Mesodermal cell (in vitro differentiated cells): ENCODE measurements at regions not wholly inside any gene's neighbourhood (a gene's known extent, or its start where the extent isn't known, plus 50 kb on each side); places are given as distances from the start of the nearest gene placed in this dataset.

Experiments
- H3K27ac ChIP-seq: 2 replicates; pipeline ENCODE4 v1.7.0; 2013; ENCODE audit warnings: mild to moderate bottlenecking, low read depth, low read length, moderate library complexity; ENCODE audit not compliant: severe bottlenecking
- H3K36me3 ChIP-seq: 2 replicates; pipeline ENCODE4 v1.7.1; 2013; ENCODE audit warnings: mild to moderate bottlenecking, low read length, moderate library complexity; ENCODE audit not compliant: control insufficient read depth, insufficient read depth
- H3K4me1 ChIP-seq: one replicate; pipeline ENCODE4 v1.7.1; 2013; ENCODE audit warnings: mild to moderate bottlenecking, low read length; ENCODE audit not compliant: insufficient read depth, control insufficient read depth, poor library complexity, severe bottlenecking
- H3K4me3 ChIP-seq: 2 replicates; pipeline ENCODE4 v1.7.0; 2013; ENCODE audit warnings: low read length, control low read depth, mild to moderate bottlenecking; ENCODE audit not compliant: insufficient read depth, poor library complexity, severe bottlenecking; ENCODE audit errors: extremely low read depth
- H3K9me3 ChIP-seq: 2 replicates; pipeline ENCODE4 v1.7.1; 2013; ENCODE audit warnings: mild to moderate bottlenecking, low read length, moderate library complexity; ENCODE audit not compliant: control insufficient read depth
- WGBS, 2 experiments: methylation state at CpG; one replicate each; pipeline ENCODE4 v1.1.5; 2013; ENCODE audit warnings: missing lambda C conversion rate in 2 of 2; ENCODE audit not compliant: insufficient coverage in 2 of 2; 5-methylcytosine and 5-hydroxymethylcytosine counted together

- Histone ChIP-seq H3K36me3 (no peaks in the 10 kb centered on the region), H3K27ac (no peak overlapping the region), H3K4me3 (no peak overlapping the region), H3K4me1 (no peaks in the 10 kb centered on the region), H3K9me3 (no peaks in the 10 kb centered on the region)
- WGBS, 2 experiments, result 57 to 100% methylated on average over 1 of the region's 5 CpGs
Observed at GRCh38 chr11:19352072-19352770, 111.5 kb upstream of the E2F8 start.

DNA sequence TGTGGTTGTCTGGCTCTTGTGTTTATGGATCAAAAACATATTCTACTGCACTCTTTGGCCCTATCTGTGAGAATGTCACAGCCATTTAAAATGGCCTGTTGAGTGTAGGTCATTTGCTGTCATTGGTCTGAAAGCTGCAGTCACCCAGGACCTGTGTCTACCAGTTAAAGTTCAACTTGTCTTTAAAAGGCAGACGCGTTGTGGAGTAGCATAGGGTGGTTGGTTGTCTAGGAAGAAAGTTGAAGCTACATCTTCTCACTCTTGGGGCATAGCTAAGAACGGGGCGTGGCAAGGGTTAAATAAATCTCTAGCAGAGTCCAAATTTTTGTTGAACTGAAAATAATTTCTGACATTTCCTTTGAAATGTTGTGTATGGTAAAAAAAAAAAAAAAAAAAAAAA is 110.7 kb upstream of the E2F8 start:
- no peak overlapping the region for H3K27ac ChIP-seq
- H3K36me3 ChIP-seq, result no peaks in the 10 kb centered on the region
- no peaks in the 10 kb centered on the region for H3K4me1 ChIP-seq
- H3K4me3 ChIP-seq, result no peak overlapping the region
- H3K9me3 ChIP-seq, result no peaks in the 10 kb centered on the region
- 86 to 100% methylated on average over 4 of the region's 4 CpGs for WGBS, 2 experiments

GRCh38 chr11:19350160-19350559 is 109.4 kb upstream of the E2F8 start:
- 84 to 90% methylated on average over 7 to 11 of the region's 11 CpGs for whole genome bisulfite sequencing, 2 experiments
- Histone ChIP-seq H3K4me3 (no peak overlapping the region), H3K27ac (no peak overlapping the region), H3K36me3 (no peaks in the 10 kb centered on the region), H3K4me1 (peaks cover 2% of the 10 kb centered on the region), H3K9me3 (no peaks in the 10 kb centered on the region)

DNA sequence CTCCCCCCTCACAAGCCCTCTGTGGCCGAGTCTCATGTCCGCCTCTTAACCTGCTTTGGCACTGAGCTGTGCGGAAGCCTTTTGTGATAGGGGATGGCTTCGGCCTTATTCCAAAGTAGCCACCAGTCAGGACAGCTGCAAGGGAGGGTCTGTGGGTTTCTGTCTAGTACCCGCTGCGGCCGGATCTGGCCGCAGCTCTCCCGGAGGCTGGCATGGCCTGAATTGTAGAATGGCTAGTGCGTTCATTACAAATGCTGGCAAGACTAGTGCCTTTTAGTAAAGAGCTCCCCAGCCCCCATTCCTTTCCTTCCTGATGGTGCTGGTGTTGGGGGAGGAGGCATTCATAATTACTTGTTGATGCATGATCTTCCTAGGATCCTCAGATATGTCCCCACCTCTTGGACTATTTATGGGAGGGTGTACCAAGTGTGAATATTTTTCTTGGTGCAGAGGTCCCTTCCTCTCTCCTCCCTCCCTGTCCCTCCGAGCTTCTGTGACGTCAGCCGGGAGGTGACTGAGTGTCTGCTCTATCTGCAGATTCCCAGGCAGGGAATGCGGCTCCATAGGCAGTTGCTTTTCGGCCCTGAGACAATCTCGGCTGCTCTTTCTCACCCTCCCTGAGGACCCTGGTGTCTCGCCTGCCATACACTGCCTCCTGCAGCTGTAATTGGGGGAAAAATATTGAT is 108.7 kb upstream of the E2F8 start:
- WGBS, 2 experiments, result 76 to 77% methylated on average over 12 to 13 of the region's 17 CpGs
- Histone ChIP-seq H3K27ac (no peak overlapping the region), H3K4me3 (no peak overlapping the region), H3K36me3 (no peaks in the 10 kb centered on the region), H3K4me1 (peaks cover 3% of the 10 kb centered on the region), H3K9me3 (no peaks in the 10 kb centered on the region)

DNA sequence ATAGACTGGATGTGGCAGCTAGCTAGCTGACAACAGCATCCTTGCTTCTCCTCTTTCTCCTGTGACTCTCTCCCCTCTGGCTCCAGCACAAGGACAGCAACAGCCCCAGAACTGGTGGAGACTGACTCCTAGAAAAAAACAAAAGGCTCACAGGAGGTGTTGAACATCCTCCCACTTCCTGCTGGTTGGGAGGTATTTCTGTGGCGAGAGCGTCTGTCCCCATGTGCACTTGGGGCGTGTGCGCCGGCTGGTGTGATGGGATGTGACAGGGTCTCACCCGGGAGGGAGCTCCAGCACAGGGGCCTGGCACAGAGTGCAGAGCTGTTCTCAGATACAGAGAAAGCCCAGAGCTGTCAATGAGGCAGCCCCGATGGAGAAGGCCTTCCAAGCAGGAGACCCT is 107.2 kb upstream of the E2F8 start:
- 77 to 83% methylated on average over 4 to 5 of the region's 7 CpGs for WGBS, 2 experiments
- H3K9me3 ChIP-seq, result no peaks in the 10 kb centered on the region
- no peaks in the 10 kb centered on the region for H3K36me3 ChIP-seq
- no peak overlapping the region for H3K4me3 ChIP-seq
- peaks cover 3% of the 10 kb centered on the region for H3K4me1 ChIP-seq
- no peak overlapping the region for H3K27ac ChIP-seq

- H3K27ac ChIP-seq, result no peak overlapping the region
- no peaks in the 10 kb centered on the region for H3K36me3 ChIP-seq
- peaks cover 3% of the 10 kb centered on the region for H3K4me1 ChIP-seq
- no peaks in the 10 kb centered on the region for H3K9me3 ChIP-seq
- H3K4me3 ChIP-seq, result peak overlapping the region; percentile 25
- WGBS, 2 experiments, result 5 to 6% methylated on average over 45 to 48 of the region's 54 CpGs
Observed at GRCh38 chr11:19345848-19346681, 105.3 kb upstream of the E2F8 start.

GRCh38 chr11:19345519-19345847 is 104.7 kb upstream of the E2F8 start:
- no peaks in the 10 kb centered on the region for H3K9me3 ChIP-seq
- peak overlapping the region; percentile 25 for H3K4me3 ChIP-seq
- peaks cover 3% of the 10 kb centered on the region for H3K4me1 ChIP-seq
- 2% methylated on average over 24 to 30 of the region's 30 CpGs for WGBS, 2 experiments
- H3K27ac ChIP-seq, result no peak overlapping the region
- no peaks in the 10 kb centered on the region for H3K36me3 ChIP-seq

DNA sequence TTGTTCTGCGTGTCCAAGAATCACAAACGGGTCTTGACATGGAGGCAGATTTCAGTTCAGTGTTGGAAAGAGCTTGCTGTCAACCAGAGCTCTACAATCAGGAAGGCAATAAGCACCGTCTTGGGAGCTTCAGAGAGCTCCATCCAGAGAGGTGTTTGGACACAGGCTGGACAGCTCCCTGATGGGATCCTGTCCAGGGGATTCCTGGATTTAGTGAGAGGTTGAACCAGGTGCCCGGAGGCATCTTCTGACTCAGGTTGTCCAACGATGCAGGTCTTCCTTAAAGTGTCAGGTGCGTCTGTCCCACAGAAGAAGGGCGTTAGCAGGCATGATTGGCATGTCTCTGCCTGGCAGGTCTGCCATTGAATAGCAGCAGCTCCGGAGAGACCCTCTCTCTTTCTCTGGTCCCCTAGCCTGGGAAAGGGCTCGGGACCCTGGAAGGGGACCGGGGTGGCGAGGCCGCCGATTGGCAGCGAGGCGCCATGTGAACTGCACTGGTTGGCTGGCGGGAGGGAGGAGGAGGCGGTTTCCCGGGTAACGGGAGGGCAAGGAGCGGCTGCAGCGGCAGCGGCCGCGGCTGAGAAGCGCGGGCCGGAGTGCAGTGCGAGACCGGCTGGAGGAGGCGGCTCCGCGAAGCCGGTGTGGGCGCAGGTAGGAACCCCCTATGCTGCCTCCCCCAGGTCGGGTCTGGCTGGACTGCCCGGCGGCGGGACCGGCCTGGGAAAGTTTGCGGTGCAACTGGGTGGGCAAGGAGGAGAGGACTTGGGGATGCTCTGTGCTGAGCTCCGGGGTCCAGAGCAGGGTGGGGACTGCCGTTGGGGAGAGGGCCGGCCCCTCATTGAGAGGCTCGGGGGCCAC is 104.1 kb upstream of the E2F8 start:
- H3K9me3 ChIP-seq, result no peaks in the 10 kb centered on the region
- peaks cover 3% of the 10 kb centered on the region for H3K4me1 ChIP-seq
- H3K36me3 ChIP-seq, result no peaks in the 10 kb centered on the region
- WGBS, 2 experiments, result 13 to 25% methylated on average over 19 to 42 of the region's 44 CpGs
- no peak overlapping the region for H3K27ac ChIP-seq
- peak overlapping the region; percentile 25 for H3K4me3 ChIP-seq

- H3K36me3 ChIP-seq, result no peaks in the 10 kb centered on the region
Observed at GRCh38 chr11:19342036-19342435, 101.3 kb upstream of the E2F8 start.

GRCh38 chr11:19338375-19338774 is 97.6 kb upstream of the E2F8 start:
- H3K27ac ChIP-seq, result no peak overlapping the region
- no peaks in the 10 kb centered on the region for H3K36me3 ChIP-seq
- H3K9me3 ChIP-seq, result no peaks in the 10 kb centered on the region
- no peak overlapping the region for H3K4me3 ChIP-seq
- 70 to 78% methylated on average over 2 of the region's 3 CpGs for WGBS, 2 experiments
- no peaks in the 10 kb centered on the region for H3K4me1 ChIP-seq

More at GRCh38 chr11:19342036-19342435, 101.3 kb upstream of the E2F8 start:
- H3K4me1 ChIP-seq, result peaks cover 3% of the 10 kb centered on the region
- no peak overlapping the region for H3K27ac ChIP-seq
- H3K9me3 ChIP-seq, result no peaks in the 10 kb centered on the region
- WGBS, 2 experiments, result 100% methylated on average over 1 of the region's 1 CpG; no CpG with 5 or more reads in 1 of the 2 experiments
- H3K4me3 ChIP-seq, result no peak overlapping the region
